ENCODE measurements at regions not wholly inside any gene's neighbourhood (a gene's known extent, or its start where the extent isn't known, plus 50 kb on each side); places are given as distances from the start of the nearest gene placed in this dataset.
A peak's percentile ranks its signal among the peaks of the same experiment; 100 is the strongest.

- Mint-ChIP-seq H3K4me3 (no peak overlapping the region), H3K9me3 (peaks cover 0 to 2% (median 0%) of the 10 kb centered on the region in 3 donors), H3K27me3 (no peaks in the 10 kb centered on the region), H3K27ac (no peak overlapping the region), H3K36me3 (peaks cover 4% of the 10 kb centered on the region), H3K4me1 (peaks cover 0 to 1% (median 0%) of the 10 kb centered on the region in 3 donors)
These were observed 364.2 kb upstream of the PDE4D start for GRCh38 chr5:60257596-60258271.

GRCh38 chr5:60256546-60256945 is 363.0 kb upstream of the PDE4D start:
- H3K9me3 Mint-ChIP-seq, result peaks cover 0 to 2% (median 0%) of the 10 kb centered on the region in 3 donors
- peaks cover 6% of the 10 kb centered on the region for H3K36me3 Mint-ChIP-seq
- H3K27me3 Mint-ChIP-seq, result no peaks in the 10 kb centered on the region
- no peak overlapping the region for H3K4me3 Mint-ChIP-seq
- H3K27ac Mint-ChIP-seq, result no peak overlapping the region
- peaks cover 0 to 1% (median 1%) of the 10 kb centered on the region in 3 donors for H3K4me1 Mint-ChIP-seq

- peak overlapping the region in 1 of 4 donors; percentile 70 for H3K4me3 Mint-ChIP-seq
- peak overlapping the region in 1 of 3 donors; percentile 17 for H3K27ac Mint-ChIP-seq
- peaks cover 0 to 14% (median 6%) of the 10 kb centered on the region in 3 donors for H3K9me3 Mint-ChIP-seq
- peaks cover 12 to 17% (median 12%) of the 10 kb centered on the region in 3 donors for H3K4me1 Mint-ChIP-seq
- peaks cover 3% of the 10 kb centered on the region for H3K36me3 Mint-ChIP-seq
- no peaks in the 10 kb centered on the region for H3K27me3 Mint-ChIP-seq
These were observed 355.4 kb upstream of the PDE4D start for GRCh38 chr5:60248901-60249300.

GRCh38 chr5:60243713-60244112 is 350.2 kb upstream of the PDE4D start:
- Mint-ChIP-seq H3K9me3 (peaks cover 7 to 31% (median 12%) of the 10 kb centered on the region in 3 donors), H3K27me3 (peaks cover 6% of the 10 kb centered on the region), H3K4me1 (peaks cover 3 to 7% (median 7%) of the 10 kb centered on the region in 3 donors), H3K36me3 (no peaks in the 10 kb centered on the region), H3K27ac (no peak overlapping the region), H3K4me3 (no peak overlapping the region)

GRCh38 chr5:60232036-60232795 is 338.7 kb upstream of the PDE4D start:
- no peaks in the 10 kb centered on the region for H3K27me3 Mint-ChIP-seq

GRCh38 chr5:60230456-60230855 is 336.9 kb upstream of the PDE4D start:
- H3K36me3 Mint-ChIP-seq, result peaks cover 4% of the 10 kb centered on the region
- no peak overlapping the region for H3K27ac Mint-ChIP-seq
- H3K4me3 Mint-ChIP-seq, result no peak overlapping the region
- no peaks in the 10 kb centered on the region for H3K27me3 Mint-ChIP-seq
- H3K9me3 Mint-ChIP-seq, result no peaks in the 10 kb centered on the region
- no peaks in the 10 kb centered on the region for H3K4me1 Mint-ChIP-seq

More at GRCh38 chr5:60232036-60232795, 338.7 kb upstream of the PDE4D start:
- no peak overlapping the region for H3K4me3 Mint-ChIP-seq
- no peak overlapping the region for H3K27ac Mint-ChIP-seq
- peaks cover 0 to 6% (median 0%) of the 10 kb centered on the region in 3 donors for H3K9me3 Mint-ChIP-seq
- H3K36me3 Mint-ChIP-seq, result peaks cover 4% of the 10 kb centered on the region
- no peaks in the 10 kb centered on the region for H3K4me1 Mint-ChIP-seq

- Mint-ChIP-seq H3K4me3 (no peak overlapping the region), H3K36me3 (peaks cover 4% of the 10 kb centered on the region), H3K27ac (no peak overlapping the region), H3K4me1 (no peaks in the 10 kb centered on the region), H3K27me3 (no peaks in the 10 kb centered on the region), H3K9me3 (no peaks in the 10 kb centered on the region)
These were observed 336.2 kb upstream of the PDE4D start for GRCh38 chr5:60229691-60230185.

- Mint-ChIP-seq H3K4me3 (no peak overlapping the region), H3K27ac (no peak overlapping the region), H3K36me3 (peaks cover 4% of the 10 kb centered on the region), H3K9me3 (no peaks in the 10 kb centered on the region), H3K4me1 (no peaks in the 10 kb centered on the region), H3K27me3 (no peaks in the 10 kb centered on the region)
These were observed 335.1 kb upstream of the PDE4D start for GRCh38 chr5:60228676-60229075.

- Mint-ChIP-seq H3K27me3 (no peaks in the 10 kb centered on the region), H3K9me3 (no peaks in the 10 kb centered on the region), H3K4me1 (no peaks in the 10 kb centered on the region), H3K27ac (no peak overlapping the region), H3K4me3 (no peak overlapping the region), H3K36me3 (peaks cover 4% of the 10 kb centered on the region)
These were observed 332.6 kb upstream of the PDE4D start for GRCh38 chr5:60226128-60226527.

GRCh38 chr5:60223342-60223741 is 329.8 kb upstream of the PDE4D start:
- Mint-ChIP-seq H3K27ac (no peak overlapping the region), H3K9me3 (no peaks in the 10 kb centered on the region), H3K4me1 (no peaks in the 10 kb centered on the region), H3K27me3 (no peaks in the 10 kb centered on the region), H3K36me3 (peaks cover 4% of the 10 kb centered on the region), H3K4me3 (no peak overlapping the region)

GRCh38 chr5:60219921-60220320 is 326.4 kb upstream of the PDE4D start:
- no peaks in the 10 kb centered on the region for H3K4me1 Mint-ChIP-seq
- H3K27me3 Mint-ChIP-seq, result no peaks in the 10 kb centered on the region
- no peak overlapping the region for H3K27ac Mint-ChIP-seq
- H3K36me3 Mint-ChIP-seq, result no peaks in the 10 kb centered on the region
- H3K4me3 Mint-ChIP-seq, result no peak overlapping the region
- peaks cover 0 to 2% (median 0%) of the 10 kb centered on the region in 3 donors for H3K9me3 Mint-ChIP-seq

- no peaks in the 10 kb centered on the region for H3K27me3 Mint-ChIP-seq
- peak overlapping the region in 3 of 4 donors; percentile 49 to 60 (median 55) for H3K4me3 Mint-ChIP-seq
- no peak overlapping the region for H3K27ac Mint-ChIP-seq
- no peaks in the 10 kb centered on the region for H3K9me3 Mint-ChIP-seq
- peaks cover 7 to 10% (median 9%) of the 10 kb centered on the region in 3 donors for H3K4me1 Mint-ChIP-seq
- H3K36me3 Mint-ChIP-seq, result peaks cover 1% of the 10 kb centered on the region
These were observed 317.3 kb upstream of the PDE4D start for GRCh38 chr5:60210810-60211209.

GRCh38 chr5:60209146-60209840 is 315.8 kb upstream of the PDE4D start:
- Mint-ChIP-seq H3K4me1 (peaks cover 7 to 10% (median 9%) of the 10 kb centered on the region in 3 donors), H3K27ac (no peak overlapping the region), H3K9me3 (no peaks in the 10 kb centered on the region), H3K36me3 (peaks cover 1% of the 10 kb centered on the region), H3K4me3 (peak overlapping the region in 1 of 4 donors; percentile 74), H3K27me3 (no peaks in the 10 kb centered on the region)

- Mint-ChIP-seq H3K27ac (no peak overlapping the region), H3K27me3 (no peaks in the 10 kb centered on the region), H3K4me3 (no peak overlapping the region), H3K4me1 (peaks cover 7 to 10% (median 9%) of the 10 kb centered on the region in 3 donors), H3K36me3 (peaks cover 1% of the 10 kb centered on the region), H3K9me3 (no peaks in the 10 kb centered on the region)
These were observed 315.2 kb upstream of the PDE4D start for GRCh38 chr5:60208716-60209115.

GRCh38 chr5:60207040-60207439 is 313.5 kb upstream of the PDE4D start:
- H3K27ac Mint-ChIP-seq, result peak overlapping the region in 1 of 3 donors; percentile 36
- no peaks in the 10 kb centered on the region for H3K9me3 Mint-ChIP-seq
- no peak overlapping the region for H3K4me3 Mint-ChIP-seq
- peaks cover 1% of the 10 kb centered on the region for H3K36me3 Mint-ChIP-seq
- H3K27me3 Mint-ChIP-seq, result no peaks in the 10 kb centered on the region
- H3K4me1 Mint-ChIP-seq, result peaks cover 7 to 10% (median 9%) of the 10 kb centered on the region in 3 donors

Measured in IgD-negative memory B cell (primary cell).